K562 (cell line): ENCODE measurements at regions not wholly inside any gene's neighbourhood (a gene's known extent, or its start where the extent isn't known, plus 50 kb on each side); places are given as distances from the start of the nearest gene placed in this dataset.
"Not testable (repeated sequence)": the region's sequence is repeated elsewhere in the genome, so short reads cannot be mapped to it uniquely, and the experiment has no call there.

Source experiments
- ATAC-seq: fragments of 200-7000 bp; cut with Tn5 transposase; 3 replicates; pipeline ENCODE4 v1.9.1; 2020; ENCODE audit warnings: moderate library complexity
- BruUV-seq: library from RNA; stranded (reverse); fragments of 400-500 nt; replicated peaks from 2 replicates; lab custom pipeline; 2021; lab: Mats Ljungman, UMichigan
- CTCF ChIA-PET: fragments of 300-600 bp; formaldehyde crosslinking; extraction: SDS; loops from one replicate; lab custom pipeline; 2021; ENCODE audit warnings: low intra/inter-chr PET ratio; lab: Yijun Ruan, JAX
- POLR2A ChIA-PET: fragments of 300-600, 350-650 bp; sonication (Branson Sonifier 250); formaldehyde crosslinking; extraction: SDS; loops from one replicate; lab custom pipeline; 2021; ENCODE audit warnings: antibody characterized with exemption, inconsistent platforms; lab: Yijun Ruan, JAX
- DNase-seq, 4 experiments: peaks; one replicate each; pipeline versions ENCODE4 v3.0.0 to v3.0.0-alpha.2; 2011 to 2018; ENCODE audit warnings: low spot score in 3 of 4, mixed read lengths in 3 of 4; ENCODE audit errors: extremely low read depth in 1 of 4
- FAIRE-seq: peaks from 2 replicates; lab custom pipeline; 2011; peaks lifted over from hg19 to GRCh38; lab: Jason Lieb, UNC
- H2AFZ ChIP-seq: 2 replicates; pipeline ENCODE4 v1.6.0; 2011; ENCODE audit warnings: low read depth, low read length, control low read depth, inconsistent platforms
- H3K27ac ChIP-seq: fragments of 200-600 bp; 3 replicates; pipeline ENCODE4 v1.8.0; 2011; ENCODE audit warnings: low read depth, mild to moderate bottlenecking, control low read depth, inconsistent platforms, low read length, moderate library complexity, mixed read lengths; ENCODE audit errors: extremely low read depth
- H3K27me3 ChIP-seq, 2 experiments: fragments of 300-600 bp in 1 of 2; 2 replicates in 1 of 2; 3 replicates in 1 of 2; pipeline versions ENCODE4 v1.6.0 to v1.8.0; 2011; ENCODE audit warnings: inconsistent platforms in 2 of 2, low read length in 2 of 2, mild to moderate bottlenecking in 1 of 2, mixed read lengths in 1 of 2, moderate library complexity in 1 of 2; ENCODE audit not compliant: control insufficient read depth in 2 of 2, insufficient read depth in 2 of 2
- H3K36me3 ChIP-seq: fragments of 300-600 bp; 3 replicates; pipeline ENCODE4 v1.8.0; 2011; ENCODE audit warnings: mild to moderate bottlenecking, low read length, inconsistent platforms; ENCODE audit not compliant: control insufficient read depth, insufficient read depth
- H3K4me1 ChIP-seq, 2 experiments: fragments of 200-600 bp in 1 of 2; replicated peaks in 1 of 2; 2 replicates in 1 of 2; 3 replicates in 1 of 2; pipeline versions ENCODE4 v1.5.1 to v1.8.0; 2011; ENCODE audit warnings: inconsistent platforms in 2 of 2, low read length in 2 of 2, mild to moderate bottlenecking in 1 of 2, mixed read lengths in 1 of 2, moderate library complexity in 1 of 2; ENCODE audit not compliant: control insufficient read depth in 2 of 2, insufficient read depth in 2 of 2
- H3K4me2 ChIP-seq: 2 replicates; pipeline ENCODE4 v1.6.1; 2011; ENCODE audit warnings: low read length, control low read depth, inconsistent platforms, mixed read lengths; ENCODE audit not compliant: insufficient read depth
- H3K4me3 ChIP-seq: fragments of 200-600 bp; sonication (generic), shearing (Covaris generic); 2 replicates; pipeline ENCODE4 v1.5.1; 2016; ENCODE audit warnings: control low read depth, inconsistent platforms
- H3K79me2 ChIP-seq: fragments of 200-600 bp; 3 replicates; pipeline ENCODE4 v1.8.0; 2011; ENCODE audit warnings: low read length, inconsistent platforms; ENCODE audit not compliant: control insufficient read depth, insufficient read depth
- H3K9ac ChIP-seq, 2 experiments: 2 replicates each; pipeline versions ENCODE4 v1.6.0 to v1.6.1; 2011; ENCODE audit warnings: low read depth in 2 of 2, low read length in 2 of 2, control low read depth in 1 of 2, inconsistent platforms in 1 of 2, mild to moderate bottlenecking in 1 of 2, mixed read lengths in 1 of 2; ENCODE audit not compliant: insufficient read depth in 1 of 2
- H3K9me1 ChIP-seq: one replicate; pipeline ENCODE4 v1.6.0; 2011; ENCODE audit warnings: inconsistent platforms, mild to moderate bottlenecking, low read length, moderate library complexity; ENCODE audit not compliant: control insufficient read depth, insufficient read depth
- H3K9me3 ChIP-seq: replicated peaks from 2 replicates; pipeline ENCODE4 v1.5.1; 2011; ENCODE audit warnings: low read depth, low read length, inconsistent platforms; ENCODE audit not compliant: control insufficient read depth, insufficient read depth
- H4K20me1 ChIP-seq: replicated peaks from 2 replicates; pipeline ENCODE4 v1.6.1; 2011; ENCODE audit warnings: low read length, inconsistent platforms, mixed read lengths; ENCODE audit not compliant: control insufficient read depth, insufficient read depth
- CHD2 ChIP-seq: IDR thresholded peaks from 2 replicates; pipeline ENCODE4 v1.6.1; 2011; ENCODE audit warnings: low read depth, low read length
- ETV6 ChIP-seq, 3 experiments: fragments of 150-350 bp in 1 of 3; sonication (generic) in 1 of 3; formaldehyde crosslinking in 1 of 3; IDR thresholded peaks; 2 replicates each; pipeline versions ENCODE4 v1.6.1 to v1.8.0; 2014 to 2022; ENCODE audit warnings: borderline replicate concordance in 2 of 3, low read depth in 2 of 3, antibody characterized with exemption in 1 of 3, low read length in 1 of 3, mild to moderate bottlenecking in 1 of 3, missing genetic modification reagents in 1 of 3
- RBM15 ChIP-seq: fragments of 200-400 bp; formaldehyde crosslinking; IDR thresholded peaks from 2 replicates; pipeline ENCODE4 v1.6.1; 2018; ENCODE audit warnings: mild to moderate bottlenecking, low read length, moderate library complexity; ENCODE audit not compliant: insufficient read depth
- WGBS: fragments of 100-300 bp; shearing (Covaris generic); methylation state at CpG from one replicate; pipeline ENCODE4 v1.1.6; 2016; ENCODE audit warnings: low coverage, mixed read lengths; ENCODE audit not compliant: insufficient coverage; ENCODE audit errors: missing lambda C conversion rate; 5-methylcytosine and 5-hydroxymethylcytosine counted together
- in situ Hi-C: fragments of 300-500 bp; cut with MboI; formaldehyde crosslinking; loops from 4 replicates; pipeline ENCODE4 v1.15.0; 2018; ENCODE audit warnings: inconsistent platforms, mixed read lengths
- intact Hi-C: fragments of 100-400 bp; cut with micrococcal nuclease; formaldehyde crosslinking; loops from 2 replicates; pipeline ENCODE4 v1.14.2; 2022

- FAIRE-seq (no peak), ATAC-seq (no peak), DNase-seq (no peak)
- no peak overlapping the region for H3K9ac ChIP-seq
- TF ChIP-seq RBM15 (no peak), CHD2 (no peak), ETV6 (IDR thresholded peaks at IDR 0.05; ENCODE audit: borderline replicate concordance in 1 of 2, low read depth in 2 of 2, low read length in 1 of 2) (no peak), ETV6 (CRISPR knock-in tag; IDR thresholded peaks at IDR 0.05; ENCODE audit: borderline replicate concordance) (no peak)
- no peaks in the 10 kb centered on the region for H3K27me3 ChIP-seq
- in situ Hi-C loops (no loop called here), intact Hi-C loops (no loop called here)
- H3K36me3 ChIP-seq, result no peaks in the 10 kb centered on the region
- BruUV-seq, result no TSS peak
- no peaks in the 10 kb centered on the region for H3K4me1 ChIP-seq
- ChIA-PET CTCF (no interaction called here), POLR2A (no interaction called here)
- no peak overlapping the region for H3K27ac ChIP-seq
- WGBS, result 0% methylated on average over 1 of the region's 1 CpG
- no peak overlapping the region for H3K4me3 ChIP-seq
- no peak overlapping the region for H3K4me2 ChIP-seq
- no peaks in the 10 kb centered on the region for H4K20me1 ChIP-seq
- H3K9me3 ChIP-seq, result no peaks in the 10 kb centered on the region
- no peak overlapping the region for H2AFZ ChIP-seq
- H3K79me2 ChIP-seq, result no peaks in the 10 kb centered on the region
- H3K9me1 ChIP-seq, result no peaks in the 10 kb centered on the region
Observed at GRCh38 chr2:226164512-226164911, 635.1 kb downstream of the IRS1 start.

DNA sequence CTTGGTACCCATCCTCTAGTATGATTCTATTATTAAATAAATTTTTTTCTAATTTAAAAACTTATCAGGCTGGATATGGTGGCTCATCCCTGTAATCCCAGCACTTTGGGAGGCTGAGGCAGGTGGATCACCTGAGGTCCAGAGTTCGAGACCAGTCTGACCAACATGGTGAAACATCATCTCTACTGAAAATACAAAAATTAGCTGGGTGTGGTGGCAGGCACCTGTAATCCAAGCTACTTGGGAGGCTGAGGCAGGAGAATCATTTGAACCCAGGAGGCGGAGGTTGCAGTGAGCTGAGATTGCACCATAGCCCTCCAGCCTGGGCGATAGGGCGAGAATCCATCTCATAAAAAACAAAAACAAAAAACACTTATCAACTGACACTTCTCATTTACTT lies 639.0 kb downstream of the IRS1 start:
- H3K9me3 ChIP-seq, H3K27me3 ChIP-seq, H4K20me1 ChIP-seq, H3K4me2 ChIP-seq, ATAC-seq, H3K4me3 ChIP-seq, H3K27ac ChIP-seq, H3K79me2 ChIP-seq, in situ Hi-C loops, intact Hi-C loops, DNase-seq, H3K36me3 ChIP-seq, CTCF ChIA-PET, H3K9ac ChIP-seq, POLR2A ChIA-PET, BruUV-seq, H2AFZ ChIP-seq, FAIRE-seq, H3K4me1 ChIP-seq, H3K9me1 ChIP-seq: not testable (repeated sequence)
- WGBS, result 0% methylated on average over 2 of the region's 4 CpGs
